Neural cell (in vitro differentiated cells): ENCODE measurements at regions not wholly inside any gene's neighbourhood (a gene's known extent, or its start where the extent isn't known, plus 50 kb on each side); places are given as distances from the start of the nearest gene placed in this dataset.

Experiments used
- EP300 ChIP-seq: fragments of 450-650 bp; conservative IDR thresholded peaks from 2 replicates; pipeline ENCODE4 v1.6.1; 2014; ENCODE audit warnings: antibody characterized with exemption, mild to moderate bottlenecking, moderate library complexity; ENCODE audit not compliant: poor library complexity, severe bottlenecking
- MXI1 ChIP-seq: fragments of 450-650 bp; conservative IDR thresholded peaks from 2 replicates; pipeline ENCODE4 v1.6.1; 2014; ENCODE audit warnings: antibody characterized with exemption, mild to moderate bottlenecking; ENCODE audit not compliant: poor library complexity, severe bottlenecking
- POLR2AphosphoS5 ChIP-seq: IDR thresholded peaks from 2 replicates; pipeline ENCODE4 v1.6.1; 2012
- RAD21 ChIP-seq: fragments of 450-650 bp; conservative IDR thresholded peaks from 2 replicates; pipeline ENCODE4 v1.6.1; 2014; ENCODE audit warnings: antibody characterized with exemption, mild to moderate bottlenecking, moderate library complexity
- TAF1 ChIP-seq: IDR thresholded peaks from 2 replicates; pipeline ENCODE4 v1.6.1; 2012; ENCODE audit warnings: low read depth
- TF ChIP-seq, protein P1 (sequence below): fragments of 450-650 bp; IDR thresholded peaks from 2 replicates; pipeline ENCODE4 v1.5.1; 2014; ENCODE audit warnings: antibody characterized with exemption, mild to moderate bottlenecking, moderate library complexity; ENCODE audit not compliant: poor library complexity, severe bottlenecking
- TF ChIP-seq, protein P2 (sequence below): IDR thresholded peaks from 2 replicates; pipeline ENCODE4 v1.6.1; 2012; ENCODE audit warnings: borderline replicate concordance

DNA sequence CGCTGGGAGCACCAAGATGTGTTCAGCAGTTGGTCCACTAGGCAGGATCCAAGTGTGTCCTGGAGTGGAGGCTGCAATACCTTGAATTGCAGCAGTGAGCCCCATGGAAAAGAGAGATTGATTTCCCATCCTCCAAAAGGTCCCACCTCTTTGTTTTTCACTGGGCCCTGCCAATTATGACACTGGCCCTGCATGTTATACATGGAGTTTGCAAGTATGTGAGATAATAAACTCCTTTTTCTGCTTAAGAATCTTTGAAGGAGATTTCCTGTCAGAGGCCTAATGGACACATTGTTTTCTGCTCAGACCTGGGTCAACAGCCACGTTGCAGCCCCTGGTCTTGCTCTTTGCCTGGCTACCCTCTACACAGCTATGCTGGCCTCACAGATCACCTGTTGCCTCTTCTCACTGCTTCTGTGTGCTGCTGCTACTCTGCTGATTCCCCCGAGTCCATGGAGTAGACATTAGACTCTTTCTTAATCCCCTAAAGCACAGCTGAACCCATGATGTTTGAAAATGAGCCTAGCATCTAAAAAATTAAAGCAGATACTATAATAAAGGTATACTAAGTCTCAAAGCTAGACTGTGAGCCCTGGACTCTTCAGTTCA lies 341.9 kb upstream of the CDH11 start:
- TF ChIP-seq RAD21: no peak
- TF ChIP-seq POLR2AphosphoS5: no peak
- TF ChIP-seq, protein P1, sequence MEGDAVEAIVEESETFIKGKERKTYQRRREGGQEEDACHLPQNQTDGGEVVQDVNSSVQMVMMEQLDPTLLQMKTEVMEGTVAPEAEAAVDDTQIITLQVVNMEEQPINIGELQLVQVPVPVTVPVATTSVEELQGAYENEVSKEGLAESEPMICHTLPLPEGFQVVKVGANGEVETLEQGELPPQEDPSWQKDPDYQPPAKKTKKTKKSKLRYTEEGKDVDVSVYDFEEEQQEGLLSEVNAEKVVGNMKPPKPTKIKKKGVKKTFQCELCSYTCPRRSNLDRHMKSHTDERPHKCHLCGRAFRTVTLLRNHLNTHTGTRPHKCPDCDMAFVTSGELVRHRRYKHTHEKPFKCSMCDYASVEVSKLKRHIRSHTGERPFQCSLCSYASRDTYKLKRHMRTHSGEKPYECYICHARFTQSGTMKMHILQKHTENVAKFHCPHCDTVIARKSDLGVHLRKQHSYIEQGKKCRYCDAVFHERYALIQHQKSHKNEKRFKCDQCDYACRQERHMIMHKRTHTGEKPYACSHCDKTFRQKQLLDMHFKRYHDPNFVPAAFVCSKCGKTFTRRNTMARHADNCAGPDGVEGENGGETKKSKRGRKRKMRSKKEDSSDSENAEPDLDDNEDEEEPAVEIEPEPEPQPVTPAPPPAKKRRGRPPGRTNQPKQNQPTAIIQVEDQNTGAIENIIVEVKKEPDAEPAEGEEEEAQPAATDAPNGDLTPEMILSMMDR: no peak
- TF ChIP-seq, protein P2, sequence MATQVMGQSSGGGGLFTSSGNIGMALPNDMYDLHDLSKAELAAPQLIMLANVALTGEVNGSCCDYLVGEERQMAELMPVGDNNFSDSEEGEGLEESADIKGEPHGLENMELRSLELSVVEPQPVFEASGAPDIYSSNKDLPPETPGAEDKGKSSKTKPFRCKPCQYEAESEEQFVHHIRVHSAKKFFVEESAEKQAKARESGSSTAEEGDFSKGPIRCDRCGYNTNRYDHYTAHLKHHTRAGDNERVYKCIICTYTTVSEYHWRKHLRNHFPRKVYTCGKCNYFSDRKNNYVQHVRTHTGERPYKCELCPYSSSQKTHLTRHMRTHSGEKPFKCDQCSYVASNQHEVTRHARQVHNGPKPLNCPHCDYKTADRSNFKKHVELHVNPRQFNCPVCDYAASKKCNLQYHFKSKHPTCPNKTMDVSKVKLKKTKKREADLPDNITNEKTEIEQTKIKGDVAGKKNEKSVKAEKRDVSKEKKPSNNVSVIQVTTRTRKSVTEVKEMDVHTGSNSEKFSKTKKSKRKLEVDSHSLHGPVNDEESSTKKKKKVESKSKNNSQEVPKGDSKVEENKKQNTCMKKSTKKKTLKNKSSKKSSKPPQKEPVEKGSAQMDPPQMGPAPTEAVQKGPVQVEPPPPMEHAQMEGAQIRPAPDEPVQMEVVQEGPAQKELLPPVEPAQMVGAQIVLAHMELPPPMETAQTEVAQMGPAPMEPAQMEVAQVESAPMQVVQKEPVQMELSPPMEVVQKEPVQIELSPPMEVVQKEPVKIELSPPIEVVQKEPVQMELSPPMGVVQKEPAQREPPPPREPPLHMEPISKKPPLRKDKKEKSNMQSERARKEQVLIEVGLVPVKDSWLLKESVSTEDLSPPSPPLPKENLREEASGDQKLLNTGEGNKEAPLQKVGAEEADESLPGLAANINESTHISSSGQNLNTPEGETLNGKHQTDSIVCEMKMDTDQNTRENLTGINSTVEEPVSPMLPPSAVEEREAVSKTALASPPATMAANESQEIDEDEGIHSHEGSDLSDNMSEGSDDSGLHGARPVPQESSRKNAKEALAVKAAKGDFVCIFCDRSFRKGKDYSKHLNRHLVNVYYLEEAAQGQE: no peak
- no peak for TF ChIP-seq MXI1
- TF ChIP-seq TAF1: no peak
- no peak for TF ChIP-seq EP300
